DMS 273 (cell line): ENCODE measurements at regions not wholly inside any gene's neighbourhood (a gene's known extent, or its start where the extent isn't known, plus 50 kb on each side); places are given as distances from the start of the nearest gene placed in this dataset.
A peak's percentile ranks its signal among the peaks of the same experiment; 100 is the strongest.

ENCODE experiments used
- DNase-seq: peaks from one replicate; lab custom pipeline; 2025; ENCODE audit not compliant: unreplicated experiment; lab: John Stamatoyannopoulos, UW

GRCh38 chr11:112730591-112730990 is 230.6 kb upstream of the NCAM1 start:
- no peak for DNase-seq

- DNase-seq: no peak
These were observed 229.7 kb upstream of the NCAM1 start for GRCh38 chr11:112731538-112731937.

- DNase-seq: no peak
These were observed 229.2 kb upstream of the NCAM1 start for GRCh38 chr11:112732031-112732430.

GRCh38 chr11:112734207-112734606 is 227.0 kb upstream of the NCAM1 start:
- DNase-seq: no peak

GRCh38 chr11:112735470-112735869 is 225.8 kb upstream of the NCAM1 start:
- DNase-seq: no peak

GRCh38 chr11:112744041-112744440 is 217.2 kb upstream of the NCAM1 start:
- peak; percentile 66 for DNase-seq

- DNase-seq: no peak
These were observed 215.2 kb upstream of the NCAM1 start for GRCh38 chr11:112745973-112746372.

GRCh38 chr11:112748252-112748651 is 213.0 kb upstream of the NCAM1 start:
- no peak for DNase-seq

- DNase-seq: peak; percentile 75
These were observed 212.3 kb upstream of the NCAM1 start for GRCh38 chr11:112748713-112749543.

GRCh38 chr11:112751329-112751728 is 209.9 kb upstream of the NCAM1 start:
- DNase-seq: peak; percentile 11

GRCh38 chr11:112751772-112752171 is 209.4 kb upstream of the NCAM1 start:
- no peak for DNase-seq

- no peak for DNase-seq
These were observed 208.7 kb upstream of the NCAM1 start for GRCh38 chr11:112752563-112752962.

- DNase-seq: no peak
These were observed 207.5 kb upstream of the NCAM1 start for GRCh38 chr11:112753706-112754105.

GRCh38 chr11:112759418-112759817 is 201.8 kb upstream of the NCAM1 start:
- DNase-seq: no peak

GRCh38 chr11:112760396-112761059 is 200.7 kb upstream of the NCAM1 start:
- DNase-seq: no peak

GRCh38 chr11:112761911-112762706 is 199.1 kb upstream of the NCAM1 start:
- no peak for DNase-seq

- DNase-seq: no peak
These were observed 198.5 kb upstream of the NCAM1 start for GRCh38 chr11:112762707-112763090.

- DNase-seq: no peak
These were observed 195.9 kb upstream of the NCAM1 start for GRCh38 chr11:112765337-112765736.

GRCh38 chr11:112769170-112769569 is 192.1 kb upstream of the NCAM1 start:
- DNase-seq: no peak

GRCh38 chr11:112769584-112769983 is 191.6 kb upstream of the NCAM1 start:
- DNase-seq: no peak

- DNase-seq: no peak
These were observed 191.2 kb upstream of the NCAM1 start for GRCh38 chr11:112770033-112770432.

GRCh38 chr11:112770487-112770886 is 190.7 kb upstream of the NCAM1 start:
- no peak for DNase-seq
